Right renal pelvis (tissue), 4 donors: ENCODE measurements at regions not wholly inside any gene's neighbourhood (a gene's known extent, or its start where the extent isn't known, plus 50 kb on each side); places are given as distances from the start of the nearest gene placed in this dataset.
"Not testable (repeated sequence)": the region's sequence is repeated elsewhere in the genome, so short reads cannot be mapped to it uniquely, and the experiment has no call there.

ENCODE experiments used
- DNase-seq, 4 donors: peaks; one replicate each; pipeline ENCODE4 v3.0.0-alpha.2; 2013; ENCODE audit warnings: low read depth in 4 of 4, low spot score in 3 of 4, missing footprints in 1 of 4

DNA sequence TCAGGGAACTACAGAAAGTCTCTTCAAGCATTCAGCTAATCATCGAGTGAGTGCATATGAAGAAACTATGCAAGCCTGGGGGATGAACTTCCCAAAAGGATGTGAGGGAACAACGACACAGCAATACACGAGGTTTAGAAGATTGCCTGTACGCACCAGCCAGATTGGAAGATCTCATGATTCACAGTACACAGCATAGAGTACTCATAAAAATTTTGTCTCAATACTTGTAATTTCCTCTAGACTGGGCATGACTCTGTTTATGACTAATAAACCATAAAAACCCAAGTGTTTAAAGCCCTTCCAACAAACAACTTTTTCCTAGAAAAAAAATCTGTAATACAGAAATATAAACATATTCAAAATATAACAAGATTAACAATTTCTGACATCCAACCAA, 279.7 kb downstream of the KCNJ3 start:
- DNase-seq, result no peak

DNA sequence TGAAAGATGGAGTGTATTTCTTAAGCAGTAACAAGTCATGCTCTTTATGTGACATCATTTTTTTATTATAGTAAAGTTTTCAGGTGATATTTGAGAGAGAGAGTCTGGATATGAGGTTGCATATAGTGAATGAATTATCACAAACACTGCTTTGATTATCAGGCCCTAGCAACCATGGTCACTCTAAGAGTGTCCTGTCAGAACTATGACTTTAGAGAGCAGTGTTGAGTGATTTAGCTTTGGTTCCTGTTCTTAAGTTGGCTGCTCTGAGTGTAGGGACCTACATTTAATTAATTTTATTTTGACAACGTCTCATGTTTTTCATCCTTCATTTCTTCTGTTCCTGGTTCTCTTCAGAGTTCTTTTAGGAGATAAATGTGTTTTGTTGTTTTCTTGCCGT, 275.5 kb downstream of the KCNJ3 start:
- DNase-seq, result no peak

DNA sequence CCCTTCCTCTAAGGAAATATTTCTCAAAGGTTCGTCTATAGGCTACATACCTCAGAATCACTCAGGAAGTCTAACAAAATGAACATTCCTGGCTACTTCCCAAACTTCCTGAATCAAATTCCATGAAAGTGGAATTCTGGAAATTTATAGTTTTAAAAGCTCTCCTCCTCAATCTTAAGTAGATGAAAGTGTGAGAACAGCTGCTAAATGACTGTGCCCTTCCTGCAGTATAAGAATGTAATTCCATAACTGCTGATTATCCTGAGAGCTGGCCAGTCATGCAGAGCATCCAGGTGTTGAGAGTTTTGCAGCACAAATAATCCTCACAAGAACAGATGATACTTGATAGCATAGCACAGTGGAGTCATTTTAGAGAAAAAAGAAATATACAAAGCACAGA, 265.0 kb downstream of the KCNJ3 start:
- no peak for DNase-seq

DNA sequence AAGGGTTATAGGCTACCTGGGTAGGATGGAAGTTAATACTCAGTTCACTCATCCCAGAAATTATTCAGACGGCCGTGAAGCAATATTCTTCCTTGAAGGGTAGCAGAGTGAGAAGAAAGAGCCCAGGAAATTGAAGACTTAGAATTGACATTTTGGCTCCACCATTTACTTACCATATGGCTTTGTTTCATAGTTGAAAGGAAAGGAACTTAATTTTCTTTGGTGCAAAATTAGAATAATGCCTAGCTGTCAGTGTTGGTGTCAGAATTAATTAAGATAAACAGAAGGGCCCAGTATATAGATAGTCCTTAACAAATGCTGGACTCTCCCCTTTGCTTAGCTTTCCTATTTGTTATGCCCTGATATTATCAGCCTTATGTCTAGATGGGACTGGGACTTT, 263.2 kb downstream of the KCNJ3 start:
- DNase-seq, result no peak

DNA sequence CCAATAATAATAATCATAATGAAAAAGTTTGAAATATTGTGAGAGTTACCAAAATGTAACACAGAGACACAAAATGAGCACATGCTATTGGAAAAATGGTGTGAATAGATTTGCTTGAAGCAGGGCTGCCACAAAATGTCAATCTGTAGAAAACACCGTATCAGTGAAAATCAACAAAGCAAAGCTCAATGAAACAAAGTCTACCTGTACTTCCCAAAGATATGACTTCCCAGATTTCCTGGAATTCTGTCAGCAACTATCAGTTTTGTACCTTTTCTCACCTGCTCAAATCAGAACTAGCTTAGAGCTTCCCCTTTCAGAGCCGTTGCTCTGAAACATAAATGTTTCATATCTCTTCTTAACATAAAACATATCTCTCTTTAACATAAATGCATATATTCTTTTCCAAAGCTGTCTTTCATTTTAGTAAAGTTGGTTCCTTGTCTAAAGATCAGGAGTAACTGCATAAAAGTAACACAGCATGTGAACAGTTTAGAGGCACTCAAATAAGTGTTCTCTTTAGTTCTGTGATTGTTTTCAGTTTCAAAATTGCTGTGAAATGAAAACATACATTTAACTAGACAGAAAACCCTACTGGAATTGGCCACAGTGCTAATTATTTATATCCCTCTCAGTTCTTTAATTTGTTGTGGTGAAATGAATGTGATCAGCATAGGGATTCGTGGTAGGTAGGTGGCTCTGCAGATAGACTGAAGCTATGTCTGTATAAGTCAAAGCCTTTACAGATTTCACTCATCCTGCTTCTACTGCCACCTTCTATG, 262.5 kb downstream of the KCNJ3 start:
- DNase-seq, result no peak

DNA sequence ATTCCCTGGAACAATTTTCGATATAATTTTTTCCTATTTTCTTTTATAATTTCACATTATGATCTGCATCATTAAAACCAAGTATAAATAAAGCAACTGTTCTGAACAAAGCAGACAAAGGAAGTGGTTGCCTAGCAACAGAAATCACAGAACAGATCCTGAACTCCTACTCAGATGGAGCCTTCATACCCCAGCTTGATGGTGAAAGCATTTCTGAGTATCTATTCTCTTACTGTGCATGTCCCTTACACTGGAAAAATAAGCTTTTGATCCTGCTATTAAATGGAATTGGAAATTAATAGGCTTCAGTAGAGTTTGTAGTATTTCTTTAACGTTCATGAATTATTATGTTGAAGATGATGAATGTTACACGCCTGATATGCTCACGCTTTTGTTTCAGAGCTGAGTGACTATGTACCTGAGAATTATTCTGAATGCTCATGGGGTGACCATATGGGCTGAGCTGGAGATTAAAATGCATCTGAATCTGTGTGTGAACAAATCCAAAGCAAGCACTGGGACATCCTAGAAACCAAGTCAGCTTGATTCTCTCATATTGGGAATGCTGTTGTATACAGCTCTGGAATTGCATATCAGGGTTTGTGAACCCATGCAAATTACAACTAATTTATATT, 254.0 kb downstream of the KCNJ3 start:
- peak in 1 of 4 donors; percentile 1 for DNase-seq

DNA sequence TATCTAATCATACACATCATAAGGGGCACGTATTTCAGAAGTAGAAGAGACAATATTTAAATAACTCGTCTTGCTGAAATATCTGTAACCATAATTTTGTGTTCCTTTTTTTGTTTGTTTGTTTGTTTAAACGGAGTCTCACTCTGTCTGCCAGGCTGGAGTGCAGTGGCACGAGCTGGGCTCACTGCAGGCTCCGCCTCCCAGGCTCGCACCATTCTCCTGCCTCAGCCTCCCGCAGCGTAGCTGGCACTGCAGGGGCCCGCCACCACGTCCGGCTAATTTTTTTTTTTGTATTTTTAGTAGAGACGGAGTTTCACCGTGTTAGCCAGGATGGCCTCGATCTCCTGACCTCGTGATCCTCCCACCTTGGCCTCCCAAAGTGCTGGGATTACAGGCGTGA, 248.9 kb downstream of the KCNJ3 start:
- DNase-seq, result not testable (repeated sequence)

DNA sequence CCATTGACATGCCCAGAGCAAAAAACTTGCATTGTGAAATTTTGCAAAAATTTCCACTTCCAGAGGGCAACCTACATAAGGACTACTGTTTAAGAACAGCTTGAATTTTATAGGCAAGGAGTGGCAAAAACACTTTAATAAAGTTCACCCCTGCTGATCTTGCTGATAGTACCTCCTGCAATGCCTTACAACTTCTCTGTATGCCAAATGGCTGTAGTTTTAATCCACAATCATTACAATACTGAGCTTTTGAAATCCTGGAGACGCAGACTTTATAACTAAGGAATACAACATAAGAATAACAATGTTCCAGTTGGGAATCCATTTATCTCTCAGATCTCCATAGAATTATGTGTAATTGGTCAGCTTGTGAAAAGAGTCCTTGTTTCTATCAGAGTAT, 247.5 kb downstream of the KCNJ3 start:
- DNase-seq, result no peak

DNA sequence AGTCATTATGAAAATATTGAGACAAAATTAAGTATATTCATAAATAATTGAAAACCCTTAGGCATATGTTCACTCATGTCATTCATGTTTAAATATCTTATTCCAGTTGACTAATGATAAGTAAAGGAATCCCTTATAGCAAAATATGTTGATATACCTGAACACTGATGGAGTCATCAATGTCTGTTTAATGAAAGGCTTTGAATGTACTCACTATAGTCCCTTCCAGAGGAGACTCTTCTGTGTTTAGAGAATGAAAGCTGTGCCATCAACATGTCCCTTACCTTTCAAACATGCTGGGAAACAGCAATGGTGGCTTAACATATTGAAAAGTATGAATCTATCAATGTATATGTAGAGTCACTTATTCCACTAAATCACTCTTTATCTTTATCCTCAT, 242.9 kb downstream of the KCNJ3 start:
- no peak for DNase-seq

DNA sequence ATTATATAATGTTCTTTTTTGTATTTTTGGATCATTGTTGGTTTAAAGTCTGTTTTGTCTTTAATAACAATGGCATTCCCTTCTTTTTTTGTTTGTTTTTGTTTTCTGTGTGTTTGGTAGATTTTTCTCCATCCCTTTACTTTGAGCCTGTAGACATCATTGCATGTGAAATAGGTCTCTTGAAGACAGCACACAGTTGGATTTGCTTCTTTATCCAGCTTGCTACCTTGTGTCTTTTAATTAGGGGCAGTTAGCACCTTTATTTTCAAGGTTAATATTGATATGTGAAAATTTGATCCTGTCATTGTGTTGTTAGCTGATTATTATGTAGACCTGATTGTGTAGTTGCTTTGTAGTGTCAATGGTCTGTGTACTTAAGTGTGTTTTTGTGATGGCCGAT, 235.7 kb downstream of the KCNJ3 start:
- DNase-seq, result no peak

DNA sequence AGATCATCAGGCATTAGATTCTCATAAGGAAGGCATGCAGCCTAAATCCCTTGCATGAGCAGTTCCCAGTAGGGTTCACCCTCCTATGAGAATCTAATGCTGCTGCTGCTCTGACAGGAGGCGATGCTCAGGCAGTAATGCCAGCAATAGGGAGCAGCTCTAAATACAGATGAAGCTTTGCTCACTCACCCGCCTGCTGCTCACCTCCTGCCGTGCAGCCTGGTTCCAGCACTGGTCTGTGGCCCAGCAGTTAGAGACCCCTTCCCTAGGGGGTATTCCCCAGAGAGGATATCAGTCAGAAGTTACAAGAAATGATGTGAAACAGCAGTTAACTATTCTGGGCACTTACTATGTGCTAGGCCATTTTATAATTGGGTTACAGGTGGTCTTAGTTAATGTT, 226.0 kb downstream of the KCNJ3 start:
- DNase-seq, result no peak

DNA sequence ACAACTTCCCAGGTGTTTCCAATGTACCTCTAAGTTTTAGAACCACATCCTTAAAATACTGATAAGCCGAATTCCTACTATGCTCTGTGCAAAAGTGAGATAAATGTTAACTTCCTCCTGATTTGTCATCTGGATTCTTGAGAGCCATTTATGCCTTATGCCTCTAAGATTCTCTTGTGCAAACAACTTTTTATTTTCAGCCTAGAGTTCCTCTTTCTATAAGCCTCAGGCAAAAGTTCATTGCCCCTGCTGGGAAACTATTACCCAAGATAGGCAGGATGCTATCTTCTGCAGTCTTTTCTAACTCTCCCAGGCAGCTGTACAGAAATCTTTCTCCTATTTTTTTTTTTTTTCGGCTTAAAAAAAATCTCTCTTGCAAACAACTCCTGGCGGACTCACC, 216.1 kb downstream of the KCNJ3 start:
- DNase-seq, result no peak

DNA sequence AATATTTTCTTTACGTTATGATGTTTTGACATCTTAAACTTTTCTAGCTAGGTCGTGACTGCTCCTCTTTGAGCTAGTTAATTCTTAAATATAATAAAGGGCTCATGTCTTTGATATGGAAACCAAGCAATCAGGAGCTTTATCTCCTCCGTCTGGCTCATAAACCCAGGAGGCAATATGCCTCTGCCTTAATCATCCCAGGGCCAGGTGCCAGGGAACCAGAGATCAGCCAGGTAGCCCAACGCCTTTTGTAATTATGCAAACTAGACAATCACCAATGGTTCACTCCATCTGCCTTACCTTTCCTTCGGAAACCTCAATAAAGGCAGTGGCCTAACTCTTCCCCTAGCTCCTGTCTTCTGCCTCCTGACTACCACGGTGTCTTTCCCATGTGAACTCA, 213.7 kb downstream of the KCNJ3 start:
- no peak for DNase-seq

DNA sequence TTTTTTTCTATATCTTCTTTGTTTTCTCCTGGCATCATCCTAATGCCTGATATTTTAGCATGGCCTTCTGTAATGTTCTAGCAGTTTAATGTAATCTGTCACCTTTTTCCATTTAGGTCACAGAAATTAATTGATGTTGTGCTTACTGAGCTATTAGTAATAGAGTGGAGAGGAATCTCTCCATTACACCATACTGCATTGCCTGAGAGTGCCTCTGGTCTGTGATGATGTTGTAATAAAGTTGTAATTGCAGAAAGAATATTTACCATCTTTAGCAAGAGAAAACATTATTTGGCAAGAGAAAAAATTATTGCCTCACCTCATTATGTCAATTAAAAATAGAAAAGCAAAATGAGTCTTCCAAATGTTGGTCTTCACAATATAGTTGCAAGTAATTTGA, 213.2 kb downstream of the KCNJ3 start:
- DNase-seq, result no peak

DNA sequence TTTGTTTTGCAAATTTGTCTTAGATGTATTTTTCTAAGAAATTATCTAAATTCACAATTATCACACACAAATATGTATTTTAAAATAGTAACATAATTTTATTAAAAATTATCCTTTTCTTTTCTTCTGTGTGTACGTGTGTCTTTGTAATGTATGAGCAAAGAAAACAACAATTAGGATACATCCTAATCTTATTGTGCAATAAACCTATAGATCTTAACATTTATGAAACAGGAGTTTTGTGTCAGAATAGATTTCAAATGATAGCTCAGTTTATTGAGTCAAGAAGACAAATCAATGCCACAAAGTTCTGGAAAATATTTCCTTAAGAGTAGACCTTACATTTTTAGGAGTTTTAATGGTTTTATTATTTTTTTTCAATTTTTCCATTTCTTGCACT, 212.2 kb downstream of the KCNJ3 start:
- no peak for DNase-seq

DNA sequence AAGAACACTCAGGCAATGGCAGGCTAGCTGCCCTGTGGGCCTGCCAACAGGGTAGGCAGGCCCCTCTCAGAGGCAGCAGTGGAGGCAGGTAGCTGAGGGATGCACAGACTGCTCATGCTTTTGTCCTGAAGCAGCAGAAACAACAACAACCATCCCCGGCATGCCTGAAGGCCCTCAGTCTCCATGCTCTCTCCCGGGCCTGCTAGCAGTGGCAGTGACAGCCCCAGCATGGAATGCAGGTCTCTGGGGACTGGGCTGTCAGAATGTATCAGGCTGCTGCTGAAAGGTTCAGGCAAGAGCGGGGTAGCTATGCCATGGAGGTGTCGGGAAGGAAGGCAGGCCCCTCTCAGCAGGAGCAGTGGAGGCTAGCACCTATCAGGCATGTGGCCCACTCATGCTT, 209.8 kb downstream of the KCNJ3 start:
- no peak for DNase-seq
